ENCODE measurements at regions not wholly inside any gene's neighbourhood (a gene's known extent, or its start where the extent isn't known, plus 50 kb on each side); places are given as distances from the start of the nearest gene placed in this dataset.

GRCh38 chr21:35969281-35969680 lies 91.0 kb downstream of the SETD4 start:
- no peak for DNase-seq
- H3K27ac ChIP-seq (ENCODE audit: low read length), result no peak overlapping the region
- H3K36me3 ChIP-seq (ENCODE audit: control insufficient read depth, insufficient read depth, low read length), result no peaks in the 10 kb centered on the region
- ATAC-seq, result no peak
- Mint-ChIP-seq H3K27ac (no peak overlapping the region), H3K4me3 (no peak overlapping the region), H3K36me3 (no peaks in the 10 kb centered on the region), H3K27me3 (ENCODE audit: low read depth in 2 of 2) (peaks cover 11 to 31% of the 10 kb centered on the region in 2 donors), H3K4me1 (no peaks in the 10 kb centered on the region), H3K9me3 (no peaks in the 10 kb centered on the region)
- no peaks in the 10 kb centered on the region for H3K9me3 ChIP-seq (ENCODE audit: control insufficient read depth, insufficient read depth, low read length)
- 64% methylated on average over 5 of the region's 6 CpGs for WGBS (ENCODE audit: insufficient coverage)
- intact Hi-C loops (cut with micrococcal nuclease), result no loop called here
- H3K27me3 ChIP-seq (ENCODE audit: control insufficient read depth, insufficient read depth, low read length), result no peaks in the 10 kb centered on the region
- TF ChIP-seq, protein P1, sequence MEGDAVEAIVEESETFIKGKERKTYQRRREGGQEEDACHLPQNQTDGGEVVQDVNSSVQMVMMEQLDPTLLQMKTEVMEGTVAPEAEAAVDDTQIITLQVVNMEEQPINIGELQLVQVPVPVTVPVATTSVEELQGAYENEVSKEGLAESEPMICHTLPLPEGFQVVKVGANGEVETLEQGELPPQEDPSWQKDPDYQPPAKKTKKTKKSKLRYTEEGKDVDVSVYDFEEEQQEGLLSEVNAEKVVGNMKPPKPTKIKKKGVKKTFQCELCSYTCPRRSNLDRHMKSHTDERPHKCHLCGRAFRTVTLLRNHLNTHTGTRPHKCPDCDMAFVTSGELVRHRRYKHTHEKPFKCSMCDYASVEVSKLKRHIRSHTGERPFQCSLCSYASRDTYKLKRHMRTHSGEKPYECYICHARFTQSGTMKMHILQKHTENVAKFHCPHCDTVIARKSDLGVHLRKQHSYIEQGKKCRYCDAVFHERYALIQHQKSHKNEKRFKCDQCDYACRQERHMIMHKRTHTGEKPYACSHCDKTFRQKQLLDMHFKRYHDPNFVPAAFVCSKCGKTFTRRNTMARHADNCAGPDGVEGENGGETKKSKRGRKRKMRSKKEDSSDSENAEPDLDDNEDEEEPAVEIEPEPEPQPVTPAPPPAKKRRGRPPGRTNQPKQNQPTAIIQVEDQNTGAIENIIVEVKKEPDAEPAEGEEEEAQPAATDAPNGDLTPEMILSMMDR (IDR thresholded peaks at IDR 0.05), result no peak
- no peak overlapping the region for H3K4me3 ChIP-seq (ENCODE audit: low read length)
- H3K4me1 ChIP-seq (ENCODE audit: control insufficient read depth, insufficient read depth, low read length), result no peaks in the 10 kb centered on the region

GRCh38 chr21:35968564-35968963 lies 91.8 kb downstream of the SETD4 start:
- Mint-ChIP-seq H3K9me3 (no peaks in the 10 kb centered on the region), H3K27me3 (ENCODE audit: low read depth in 2 of 2) (peaks cover 10 to 24% of the 10 kb centered on the region in 2 donors), H3K27ac (no peak overlapping the region), H3K4me1 (no peaks in the 10 kb centered on the region), H3K4me3 (no peak overlapping the region), H3K36me3 (no peaks in the 10 kb centered on the region)
- WGBS (ENCODE audit: insufficient coverage), result 89% methylated on average over 2 of the region's 3 CpGs
- intact Hi-C loops (cut with micrococcal nuclease), result no loop called here
- DNase-seq (no peak), ATAC-seq (no peak)
- Histone ChIP-seq H3K4me3 (ENCODE audit: low read length) (no peak overlapping the region), H3K9me3 (ENCODE audit: control insufficient read depth, insufficient read depth, low read length) (no peaks in the 10 kb centered on the region), H3K4me1 (ENCODE audit: control insufficient read depth, insufficient read depth, low read length) (no peaks in the 10 kb centered on the region), H3K27ac (ENCODE audit: low read length) (no peak overlapping the region), H3K27me3 (ENCODE audit: control insufficient read depth, insufficient read depth, low read length) (no peaks in the 10 kb centered on the region), H3K36me3 (ENCODE audit: control insufficient read depth, insufficient read depth, low read length) (no peaks in the 10 kb centered on the region)
- TF ChIP-seq, protein P1 (IDR thresholded peaks at IDR 0.05), result no peak

DNA sequence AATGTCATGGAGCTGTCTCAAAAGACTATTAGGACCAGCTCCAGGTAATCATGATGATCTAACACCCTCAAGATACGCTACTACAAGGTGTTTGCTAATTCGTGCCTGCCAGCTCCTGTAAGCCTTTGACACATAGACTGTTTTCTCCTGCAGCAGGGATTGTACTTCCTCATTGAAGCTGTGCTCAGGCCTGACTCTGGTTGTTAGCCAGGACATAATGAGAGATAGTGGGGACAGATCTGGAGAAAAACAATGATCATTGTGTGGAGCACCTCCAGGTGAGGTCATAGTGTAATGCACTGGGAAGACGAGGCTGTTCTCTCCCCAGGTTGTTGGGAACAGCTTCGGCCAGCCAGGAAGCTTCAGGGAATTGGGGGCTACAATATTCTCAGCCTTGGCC lies 94.6 kb downstream of the SETD4 start:
- Mint-ChIP-seq H3K4me3 (no peak overlapping the region), H3K27ac (no peak overlapping the region), H3K9me3 (no peaks in the 10 kb centered on the region), H3K27me3 (ENCODE audit: low read depth in 2 of 2) (peaks cover 17 to 28% of the 10 kb centered on the region in 2 donors), H3K36me3 (no peaks in the 10 kb centered on the region), H3K4me1 (no peaks in the 10 kb centered on the region)
- ATAC-seq, result no peak
- no peaks in the 10 kb centered on the region for H3K36me3 ChIP-seq (ENCODE audit: control insufficient read depth, insufficient read depth, low read length)
- H3K27me3 ChIP-seq (ENCODE audit: control insufficient read depth, insufficient read depth, low read length), result no peaks in the 10 kb centered on the region
- TF ChIP-seq, protein P1 (IDR thresholded peaks at IDR 0.05), result no peak
- DNase-seq, result no peak
- no peaks in the 10 kb centered on the region for H3K9me3 ChIP-seq (ENCODE audit: control insufficient read depth, insufficient read depth, low read length)
- no peaks in the 10 kb centered on the region for H3K4me1 ChIP-seq (ENCODE audit: control insufficient read depth, insufficient read depth, low read length)
- 72% methylated on average over 4 of the region's 4 CpGs for WGBS (ENCODE audit: insufficient coverage)
- no peak overlapping the region for H3K27ac ChIP-seq (ENCODE audit: low read length)
- intact Hi-C loops (cut with micrococcal nuclease), result no loop called here
- no peak overlapping the region for H3K4me3 ChIP-seq (ENCODE audit: low read length)

GRCh38 chr21:35963920-35964451 lies 96.3 kb downstream of the SETD4 start:
- no peaks in the 10 kb centered on the region for H3K4me1 Mint-ChIP-seq
- DNase-seq, result no peak

More at GRCh38 chr21:35963920-35964451, 96.3 kb downstream of the SETD4 start:
- Histone ChIP-seq H3K27me3 (ENCODE audit: control insufficient read depth, insufficient read depth, low read length) (no peaks in the 10 kb centered on the region), H3K4me1 (ENCODE audit: control insufficient read depth, insufficient read depth, low read length) (no peaks in the 10 kb centered on the region), H3K27ac (ENCODE audit: low read length) (no peak overlapping the region), H3K36me3 (ENCODE audit: control insufficient read depth, insufficient read depth, low read length) (no peaks in the 10 kb centered on the region), H3K4me3 (ENCODE audit: low read length) (no peak overlapping the region), H3K9me3 (ENCODE audit: control insufficient read depth, insufficient read depth, low read length) (no peaks in the 10 kb centered on the region)
- ATAC-seq, result no peak
- no peak overlapping the region for H3K4me3 Mint-ChIP-seq
- intact Hi-C loops (cut with micrococcal nuclease), result no loop called here
- no peaks in the 10 kb centered on the region for H3K36me3 Mint-ChIP-seq
- 86% methylated on average over 7 of the region's 9 CpGs for WGBS (ENCODE audit: insufficient coverage)
- TF ChIP-seq, protein P1 (IDR thresholded peaks at IDR 0.05), result no peak
- H3K27ac Mint-ChIP-seq, result no peak overlapping the region
- no peaks in the 10 kb centered on the region for H3K9me3 Mint-ChIP-seq
- peaks cover 18 to 32% of the 10 kb centered on the region in 2 donors for H3K27me3 Mint-ChIP-seq (ENCODE audit: low read depth in 2 of 2)

Measured in natural killer cell (primary cell).